CD8-positive, alpha-beta memory T cell (primary cell): ENCODE measurements at regions not wholly inside any gene's neighbourhood (a gene's known extent, or its start where the extent isn't known, plus 50 kb on each side); places are given as distances from the start of the nearest gene placed in this dataset.
A peak's percentile ranks its signal among the peaks of the same experiment; 100 is the strongest.

Source experiments
- CTCF ChIA-PET: fragments of 350-600 bp; sonication (Branson Sonifier 250); formaldehyde crosslinking; loops from one replicate; lab custom pipeline; 2021; ENCODE audit warnings: antibody characterized with exemption; lab: Charles Lee
- POLR2A ChIA-PET: fragments of 350-600 bp; sonication (Branson Sonifier 250); formaldehyde crosslinking; loops from one replicate; lab custom pipeline; 2021; ENCODE audit warnings: antibody characterized with exemption; lab: Charles Lee
- DNase-seq, 5 donors: peaks; one replicate each; pipeline versions ENCODE4 v3.0.0 to v3.0.0-alpha.2; 2020 to 2022; ENCODE audit warnings: mixed read lengths in 1 of 5
- H3K27ac ChIP-seq: one replicate; pipeline ENCODE4 v1.7.0; 2013; ENCODE audit warnings: low read depth, mild to moderate bottlenecking, low read length, moderate library complexity
- H3K27me3 ChIP-seq: 2 replicates; pipeline ENCODE4 v1.7.0; 2013; ENCODE audit warnings: low read length, mild to moderate bottlenecking; ENCODE audit not compliant: insufficient read depth, poor library complexity, severe bottlenecking
- H3K36me3 ChIP-seq: 2 replicates; pipeline ENCODE4 v1.7.0; 2013; ENCODE audit warnings: mild to moderate bottlenecking, low read length, moderate library complexity; ENCODE audit not compliant: insufficient read depth
- H3K4me1 ChIP-seq: 2 replicates; pipeline ENCODE4 v1.7.0; 2013; ENCODE audit warnings: mild to moderate bottlenecking, low read length, moderate library complexity; ENCODE audit not compliant: insufficient read depth
- H3K4me3 ChIP-seq: 2 replicates; pipeline ENCODE4 v1.7.0; 2013; ENCODE audit warnings: mild to moderate bottlenecking, low read length
- H3K9me3 ChIP-seq: 2 replicates; pipeline ENCODE4 v1.7.0; 2013; ENCODE audit warnings: mild to moderate bottlenecking, low read length
- H3K27ac Mint-ChIP-seq, 8 donors: one replicate each; pipeline ENCODE4 v1.8.0; 2020 to 2021; ENCODE audit warnings: mixed read lengths in 8 of 8, mild to moderate bottlenecking in 6 of 8, inconsistent platforms in 3 of 8, moderate library complexity in 3 of 8
- H3K27me3 Mint-ChIP-seq, 2 donors: one replicate each; pipeline ENCODE4 v1.8.0; 2020 to 2021; ENCODE audit warnings: mixed read lengths in 2 of 2, mild to moderate bottlenecking in 1 of 2, moderate library complexity in 1 of 2
- H3K36me3 Mint-ChIP-seq, 3 donors: one replicate each; pipeline ENCODE4 v1.8.0; 2020 to 2021; ENCODE audit warnings: mixed read lengths in 3 of 3, inconsistent platforms in 1 of 3, mild to moderate bottlenecking in 1 of 3
- H3K4me1 Mint-ChIP-seq, 3 donors: one replicate each; pipeline ENCODE4 v1.8.0; 2020 to 2021; ENCODE audit warnings: mixed read lengths in 3 of 3, inconsistent platforms in 1 of 3, mild to moderate bottlenecking in 1 of 3
- H3K4me3 Mint-ChIP-seq, 7 donors: one replicate each; pipeline ENCODE4 v1.8.0; 2020 to 2021; ENCODE audit warnings: mixed read lengths in 7 of 7, mild to moderate bottlenecking in 6 of 7, moderate library complexity in 4 of 7, inconsistent platforms in 2 of 7
- H3K9me3 Mint-ChIP-seq, 5 donors: one replicate each; pipeline ENCODE4 v1.8.0; 2020 to 2022; ENCODE audit warnings: mixed read lengths in 5 of 5, mild to moderate bottlenecking in 3 of 5, moderate library complexity in 2 of 5, inconsistent platforms in 1 of 5

DNA sequence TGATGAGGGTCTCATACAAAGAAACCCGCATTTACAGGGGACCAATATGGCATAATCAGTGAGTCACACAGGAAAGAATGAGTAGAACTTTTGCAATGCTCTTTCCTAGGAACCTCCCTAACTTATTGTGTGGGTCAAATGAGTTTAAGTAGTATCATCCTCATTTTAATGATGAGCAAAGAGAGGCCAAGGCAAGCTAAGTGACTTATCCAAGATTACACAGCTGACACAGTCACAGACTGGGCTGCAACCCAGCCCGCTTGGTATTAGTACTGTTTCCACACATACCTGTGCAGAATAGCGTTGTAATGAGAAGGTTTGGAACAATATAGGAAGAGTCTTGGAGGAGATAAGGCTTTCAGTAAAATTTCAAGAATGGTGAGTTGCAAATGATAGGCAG is 91.0 kb upstream of the PPP1R2C start:
- Mint-ChIP-seq H3K27me3 (no peaks in the 10 kb centered on the region), H3K9me3 (peaks cover 0 to 2% (median 0%) of the 10 kb centered on the region in 5 donors), H3K27ac (peak overlapping the region in 1 of 8 donors; percentile 8), H3K4me1 (peaks cover 24 to 33% (median 27%) of the 10 kb centered on the region in 3 donors), H3K4me3 (peak overlapping the region in 1 of 7 donors; percentile 6), H3K36me3 (peaks cover 0 to 6% (median 0%) of the 10 kb centered on the region in 3 donors)
- no peak for DNase-seq
- peaks cover 7% of the 10 kb centered on the region for H3K4me1 ChIP-seq
- H3K36me3 ChIP-seq: no peaks in the 10 kb centered on the region
- CTCF ChIA-PET: no interaction called here
- H3K9me3 ChIP-seq: no peaks in the 10 kb centered on the region
- no peak overlapping the region for H3K27ac ChIP-seq
- no peak overlapping the region for H3K4me3 ChIP-seq
- POLR2A ChIA-PET: no interaction called here
- H3K27me3 ChIP-seq: no peaks in the 10 kb centered on the region

DNA sequence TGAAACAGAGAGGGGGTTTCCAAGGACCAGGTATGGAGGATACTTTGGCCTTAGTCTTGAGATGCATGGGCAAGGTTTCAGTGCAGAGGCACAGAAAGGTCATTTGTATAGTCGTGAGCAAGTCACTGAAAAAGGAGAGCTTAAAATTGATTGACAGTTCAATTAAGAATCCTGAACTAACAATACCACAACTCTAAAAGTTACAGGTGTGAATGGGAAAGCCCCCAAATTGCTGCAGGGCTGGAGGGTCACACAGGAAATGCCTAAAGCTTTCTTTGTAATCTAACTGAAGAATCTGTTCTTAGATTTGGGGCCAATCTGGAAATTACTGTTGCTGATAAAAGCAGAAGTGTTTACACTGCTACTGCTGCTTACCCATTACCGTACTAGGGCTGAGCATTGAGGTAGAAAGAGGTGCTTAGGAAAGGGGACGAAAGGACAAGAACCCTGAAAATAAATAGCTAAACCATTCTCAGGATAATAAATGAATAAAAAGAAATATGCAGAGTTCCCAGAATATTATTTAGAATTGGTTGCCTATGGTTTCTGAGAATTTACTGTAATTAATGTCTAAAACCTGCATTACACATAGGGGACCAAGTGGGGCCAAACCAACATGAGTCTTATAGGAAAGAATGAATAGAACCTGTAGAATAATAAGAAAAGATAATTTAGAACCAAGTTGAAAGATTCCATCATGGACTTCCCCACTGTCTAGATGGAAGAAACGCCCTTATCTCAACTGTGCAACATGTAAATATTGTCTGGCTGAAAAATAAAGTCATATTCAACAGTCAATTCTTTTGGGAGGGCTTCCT is 91.9 kb upstream of the PPP1R2C start:
- peaks cover 0 to 9% (median 0%) of the 10 kb centered on the region in 3 donors for H3K36me3 Mint-ChIP-seq
- peak overlapping the region in 2 of 8 donors; percentile 48 to 49 for H3K27ac Mint-ChIP-seq
- Histone ChIP-seq H3K36me3 (no peaks in the 10 kb centered on the region), H3K4me3 (no peak overlapping the region), H3K27ac (no peak overlapping the region), H3K27me3 (no peaks in the 10 kb centered on the region), H3K9me3 (no peaks in the 10 kb centered on the region), H3K4me1 (peaks cover 7% of the 10 kb centered on the region)
- POLR2A ChIA-PET: no interaction called here
- CTCF ChIA-PET: no interaction called here
- peaks cover 24 to 33% (median 27%) of the 10 kb centered on the region in 3 donors for H3K4me1 Mint-ChIP-seq
- peaks cover 0 to 4% (median 0%) of the 10 kb centered on the region in 5 donors for H3K9me3 Mint-ChIP-seq
- no peak overlapping the region for H3K4me3 Mint-ChIP-seq
- no peaks in the 10 kb centered on the region for H3K27me3 Mint-ChIP-seq
- peak in 2 of 5 donors; percentile 5 to 30 for DNase-seq

DNA sequence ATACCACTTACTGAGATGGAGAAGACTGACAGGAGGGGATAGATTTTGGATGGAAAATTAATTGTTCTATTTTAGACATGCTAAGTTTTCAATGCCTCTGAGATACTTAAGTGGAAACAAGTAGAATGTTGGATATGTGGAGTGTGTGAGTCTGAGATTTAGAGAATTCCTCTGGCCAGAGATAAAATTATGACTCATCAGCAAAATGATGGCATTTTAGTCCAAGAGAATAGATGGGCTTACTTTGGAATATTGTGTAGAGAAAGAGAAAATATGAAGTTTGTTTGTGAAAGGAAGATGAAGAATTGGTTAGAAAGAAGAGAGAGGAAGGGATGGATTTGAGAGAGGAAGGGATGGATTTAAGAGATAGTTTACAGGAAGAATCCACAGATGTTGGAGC is 108.6 kb upstream of the PPP1R2C start:
- ChIA-PET POLR2A (no interaction called here), CTCF (no interaction called here)
- H3K27ac ChIP-seq: no peak overlapping the region
- DNase-seq: no peak
- Mint-ChIP-seq H3K36me3 (peaks cover 0 to 21% (median 0%) of the 10 kb centered on the region in 3 donors), H3K27ac (no peak overlapping the region), H3K4me3 (no peak overlapping the region), H3K27me3 (peaks cover 0 to 5% of the 10 kb centered on the region in 2 donors), H3K9me3 (peaks cover 0 to 9% (median 3%) of the 10 kb centered on the region in 5 donors), H3K4me1 (peaks cover 0 to 6% (median 4%) of the 10 kb centered on the region in 3 donors)
- H3K27me3 ChIP-seq: no peaks in the 10 kb centered on the region
- H3K9me3 ChIP-seq: no peaks in the 10 kb centered on the region
- no peaks in the 10 kb centered on the region for H3K4me1 ChIP-seq
- no peaks in the 10 kb centered on the region for H3K36me3 ChIP-seq
- no peak overlapping the region for H3K4me3 ChIP-seq

DNA sequence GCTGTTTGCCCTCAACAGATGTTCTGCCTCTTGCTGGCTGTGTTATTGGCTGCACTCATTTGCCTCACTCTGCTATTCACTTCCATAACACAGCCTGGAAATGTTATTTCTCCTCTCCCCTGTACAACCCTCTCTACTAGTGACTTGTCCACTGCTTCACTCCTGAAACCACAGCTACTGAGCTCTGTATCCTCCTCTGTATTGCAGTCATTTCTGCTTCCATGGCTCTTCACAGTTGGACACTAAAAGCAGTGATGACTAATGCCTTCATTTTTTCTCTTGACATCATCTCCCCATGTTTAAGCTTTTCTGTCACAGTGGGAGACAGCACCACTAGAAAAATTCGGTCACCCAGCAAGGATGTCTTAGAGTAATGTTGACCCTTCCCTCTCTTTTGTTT is 123.0 kb upstream of the PPP1R2C start:
- ChIA-PET CTCF (no interaction called here), POLR2A (no interaction called here)
- H3K27ac Mint-ChIP-seq: no peak overlapping the region
- Histone ChIP-seq H3K9me3 (no peaks in the 10 kb centered on the region), H3K36me3 (no peaks in the 10 kb centered on the region), H3K27ac (no peak overlapping the region), H3K4me3 (no peak overlapping the region), H3K27me3 (no peaks in the 10 kb centered on the region), H3K4me1 (no peaks in the 10 kb centered on the region)
- H3K27me3 Mint-ChIP-seq: peaks cover 0 to 2% of the 10 kb centered on the region in 2 donors
- peaks cover 0 to 4% (median 2%) of the 10 kb centered on the region in 3 donors for H3K4me1 Mint-ChIP-seq
- peaks cover 0 to 6% (median 2%) of the 10 kb centered on the region in 3 donors for H3K36me3 Mint-ChIP-seq
- no peak for DNase-seq
- peaks cover 0 to 2% (median 0%) of the 10 kb centered on the region in 5 donors for H3K9me3 Mint-ChIP-seq
- H3K4me3 Mint-ChIP-seq: no peak overlapping the region

DNA sequence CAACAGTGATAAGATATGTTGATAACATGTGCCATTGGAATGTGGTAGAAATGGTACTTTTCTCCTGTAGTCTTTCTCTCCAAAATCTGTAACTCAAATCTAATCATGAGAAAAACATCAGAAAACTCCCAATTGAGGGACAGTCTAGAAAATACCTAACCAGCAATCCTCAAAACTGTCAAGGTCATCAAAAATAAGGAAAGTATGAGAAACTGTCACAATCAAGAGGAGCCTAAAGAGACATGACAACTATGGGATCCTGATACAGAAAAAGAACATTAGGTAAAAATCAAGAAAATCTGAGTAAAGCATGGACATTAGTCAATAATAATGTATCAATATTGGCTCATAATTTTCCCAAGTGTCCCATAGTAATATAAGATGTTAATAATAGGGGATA is 124.5 kb upstream of the PPP1R2C start:
- H3K27ac ChIP-seq: no peak overlapping the region
- H3K27ac Mint-ChIP-seq: no peak overlapping the region
- no peak overlapping the region for H3K4me3 ChIP-seq
- H3K9me3 Mint-ChIP-seq: peaks cover 0 to 6% (median 2%) of the 10 kb centered on the region in 5 donors
- ChIA-PET CTCF (no interaction called here), POLR2A (no interaction called here)
- H3K36me3 ChIP-seq: no peaks in the 10 kb centered on the region
- H3K27me3 ChIP-seq: no peaks in the 10 kb centered on the region
- DNase-seq: no peak
- H3K27me3 Mint-ChIP-seq: peaks cover 0 to 5% of the 10 kb centered on the region in 2 donors
- no peak overlapping the region for H3K4me3 Mint-ChIP-seq
- peaks cover 0 to 21% (median 2%) of the 10 kb centered on the region in 3 donors for H3K36me3 Mint-ChIP-seq
- peaks cover 0 to 4% (median 2%) of the 10 kb centered on the region in 3 donors for H3K4me1 Mint-ChIP-seq
- H3K9me3 ChIP-seq: no peaks in the 10 kb centered on the region
- no peaks in the 10 kb centered on the region for H3K4me1 ChIP-seq

DNA sequence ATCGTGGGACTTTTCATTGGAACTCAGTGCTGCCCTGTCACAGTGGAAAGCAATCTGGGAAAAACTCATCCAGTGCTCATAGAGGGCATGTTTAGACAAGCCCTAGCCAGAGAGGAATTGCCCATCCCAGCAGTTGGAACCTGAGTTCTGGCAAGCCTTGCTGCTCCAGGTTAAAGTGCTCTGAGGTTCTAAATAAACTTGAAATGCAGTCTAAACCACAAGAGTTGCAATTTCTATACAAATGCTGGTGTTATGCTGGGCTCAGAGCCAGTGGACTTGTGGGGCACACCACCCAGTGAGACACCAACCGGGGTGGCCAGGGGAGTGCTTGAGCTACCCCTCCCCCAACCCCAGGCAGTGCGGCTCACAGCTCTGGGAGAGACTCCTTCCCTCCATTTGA is 142.8 kb upstream of the PPP1R2C start:
- peaks cover 0 to 8% of the 10 kb centered on the region in 2 donors for H3K27me3 Mint-ChIP-seq
- no peak overlapping the region for H3K4me3 Mint-ChIP-seq
- ChIA-PET CTCF (no interaction called here), POLR2A (no interaction called here)
- Histone ChIP-seq H3K9me3 (no peaks in the 10 kb centered on the region), H3K4me1 (no peaks in the 10 kb centered on the region), H3K36me3 (no peaks in the 10 kb centered on the region), H3K27me3 (no peaks in the 10 kb centered on the region), H3K27ac (no peak overlapping the region), H3K4me3 (no peak overlapping the region)
- no peak for DNase-seq
- H3K9me3 Mint-ChIP-seq: peaks cover 6 to 16% (median 13%) of the 10 kb centered on the region in 5 donors
- H3K4me1 Mint-ChIP-seq: no peaks in the 10 kb centered on the region
- peaks cover 0 to 21% (median 1%) of the 10 kb centered on the region in 3 donors for H3K36me3 Mint-ChIP-seq
- no peak overlapping the region for H3K27ac Mint-ChIP-seq

DNA sequence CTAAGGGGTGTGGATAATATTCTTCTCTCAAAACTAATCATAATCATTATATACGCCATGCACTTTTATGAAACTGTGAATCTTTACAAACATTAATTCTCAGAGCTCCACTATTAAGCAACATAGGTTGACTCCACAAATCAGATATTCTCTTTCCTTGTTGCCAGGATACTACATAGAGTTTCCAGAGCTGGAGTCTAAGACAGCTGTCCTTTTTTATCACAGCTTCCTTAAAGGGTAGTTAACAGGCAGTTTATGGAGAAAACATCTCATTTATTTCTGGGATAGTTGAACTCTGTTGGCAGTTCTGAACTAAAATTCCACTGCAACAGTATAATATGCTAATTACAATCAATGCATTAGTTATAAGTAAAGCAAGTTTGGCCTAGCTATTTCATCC is 152.1 kb upstream of the PPP1R2C start:
- Histone ChIP-seq H3K9me3 (no peaks in the 10 kb centered on the region), H3K4me1 (peaks cover 17% of the 10 kb centered on the region), H3K27me3 (no peaks in the 10 kb centered on the region), H3K36me3 (no peaks in the 10 kb centered on the region), H3K4me3 (no peak overlapping the region), H3K27ac (no peak overlapping the region)
- ChIA-PET POLR2A (no interaction called here), CTCF (no interaction called here)
- Mint-ChIP-seq H3K9me3 (peaks cover 0 to 2% (median 0%) of the 10 kb centered on the region in 5 donors), H3K4me3 (no peak overlapping the region), H3K36me3 (peaks cover 0 to 10% (median 2%) of the 10 kb centered on the region in 3 donors), H3K27me3 (no peaks in the 10 kb centered on the region), H3K27ac (no peak overlapping the region), H3K4me1 (peaks cover 20 to 32% (median 26%) of the 10 kb centered on the region in 3 donors)
- no peak for DNase-seq

DNA sequence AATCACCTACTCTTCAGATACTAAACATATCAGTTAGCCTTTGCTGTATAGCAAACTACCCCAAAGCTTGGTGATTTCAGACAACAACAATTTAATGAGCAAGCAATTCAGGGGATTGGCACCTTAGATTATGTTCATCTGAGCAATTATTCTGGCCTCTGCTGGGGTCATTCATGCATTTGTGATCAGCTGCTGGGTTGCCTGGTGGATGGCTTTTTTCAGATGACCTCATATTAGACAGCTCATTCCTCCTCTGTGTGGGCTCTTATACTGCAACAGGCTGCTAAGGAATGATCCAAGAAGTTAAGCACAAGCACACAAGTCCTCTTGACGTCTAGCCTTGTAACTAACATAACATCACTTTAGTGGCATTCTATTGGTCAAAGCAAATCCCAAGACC is 153.0 kb upstream of the PPP1R2C start:
- DNase-seq: no peak
- H3K36me3 ChIP-seq: no peaks in the 10 kb centered on the region
- H3K4me1 ChIP-seq: peaks cover 17% of the 10 kb centered on the region
- no peaks in the 10 kb centered on the region for H3K9me3 ChIP-seq
- H3K4me3 ChIP-seq: no peak overlapping the region
- H3K27me3 ChIP-seq: no peaks in the 10 kb centered on the region
- H3K4me3 Mint-ChIP-seq: no peak overlapping the region
- ChIA-PET POLR2A (no interaction called here), CTCF (no interaction called here)
- no peak overlapping the region for H3K27ac Mint-ChIP-seq
- H3K27ac ChIP-seq: no peak overlapping the region
- peaks cover 27 to 35% (median 35%) of the 10 kb centered on the region in 3 donors for H3K4me1 Mint-ChIP-seq
- H3K9me3 Mint-ChIP-seq: no peaks in the 10 kb centered on the region
- H3K27me3 Mint-ChIP-seq: no peaks in the 10 kb centered on the region
- H3K36me3 Mint-ChIP-seq: peaks cover 0 to 10% (median 2%) of the 10 kb centered on the region in 3 donors
